Heart left ventricle (tissue), 16 donors: ENCODE measurements at regions not wholly inside any gene's neighbourhood (a gene's known extent, or its start where the extent isn't known, plus 50 kb on each side); places are given as distances from the start of the nearest gene placed in this dataset.

Experiments used
- ATAC-seq, 4 donors: fragments of 200-7000 bp; cut with Tn5 transposase; one replicate each; pipeline ENCODE4 v1.9.1; 2020 to 2022; ENCODE audit warnings: moderate library complexity in 4 of 4, mild to moderate bottlenecking in 3 of 4, moderate number of reproducible peaks in 1 of 4
- DNase-seq, 5 donors: peaks; one replicate each; pipeline ENCODE4 v3.0.0-alpha.2; 2020
- H3K27ac ChIP-seq, 12 donors: fragments of 200-600 bp; sonication (generic) in 4 of 12; one replicate each; pipeline versions ENCODE4 v1.5.0 to v1.8.0; 2016 to 2022; ENCODE audit warnings: mild to moderate bottlenecking in 2 of 12
- H3K27me3 ChIP-seq, 9 donors: fragments of 200-600 bp; sonication (generic) in 2 of 9; one replicate each; pipeline versions ENCODE4 v1.5.1 to v1.8.0; 2016 to 2022; ENCODE audit warnings: mild to moderate bottlenecking in 3 of 9
- H3K36me3 ChIP-seq, 9 donors: fragments of 200-600 bp; sonication (generic) in 2 of 9; one replicate each; pipeline versions ENCODE4 v1.5.0 to v1.8.0; 2018 to 2022; ENCODE audit warnings: mild to moderate bottlenecking in 2 of 9
- H3K4me1 ChIP-seq, 12 donors: fragments of 200-600 bp; sonication (generic) in 4 of 12; one replicate each; pipeline versions ENCODE4 v1.5.0 to v1.8.0; 2016 to 2022; ENCODE audit warnings: mild to moderate bottlenecking in 3 of 12
- H3K4me3 ChIP-seq, 12 donors: fragments of 200-600 bp; sonication (generic) in 4 of 12; one replicate each; pipeline versions ENCODE4 v1.5.0 to v1.8.0; 2017 to 2022; ENCODE audit warnings: mild to moderate bottlenecking in 9 of 12, moderate library complexity in 4 of 12
- H3K9me3 ChIP-seq, 12 donors: fragments of 200-600 bp; sonication (generic) in 4 of 12; one replicate each; pipeline versions ENCODE4 v1.5.0 to v1.8.0; 2016 to 2022; ENCODE audit warnings: mild to moderate bottlenecking in 1 of 12
- CTCF ChIP-seq, 12 donors: fragments of 200-600 bp; sonication (generic) in 4 of 12; IDR thresholded peaks; one replicate each; pipeline versions ENCODE4 v1.5.0 to v1.8.0; 2018 to 2022; ENCODE audit warnings: antibody characterized with exemption in 12 of 12, mild to moderate bottlenecking in 5 of 12
- POLR2A ChIP-seq, 2 donors: fragments of 450-650 bp; IDR thresholded peaks; one replicate each; pipeline ENCODE4 v1.6.1; 2017; ENCODE audit warnings: antibody characterized with exemption in 2 of 2, mild to moderate bottlenecking in 2 of 2, moderate library complexity in 2 of 2
- WGBS, 4 donors: extraction: QIAGEN DNeasy Blood & Tissue Kit in 2 of 4; methylation state at CpG; one replicate each; pipeline versions ENCODE4 v1.1.5 to v1.1.7; 2013 to 2018; 5-methylcytosine and 5-hydroxymethylcytosine counted together
- intact Hi-C, 10 donors: fragments of 100-400 bp; cut with DNase I; formaldehyde crosslinking; loops; one replicate each; pipeline versions ENCODE4 v1.11.1 to v1.14.2; 2022
- donor health status: ischemic (EF 13 %, LVEDD 7.1; RV severe dilation, severe dysfunction).
- donor health status: healthy with polysubstance abuse.
- donor health status: DM: no; HTN: yes; CAD: no.
- donor health status: DM: no; HTN: no; CAD: no.
- donor health status: ischemic (EF 25% LVEDD 6.9; RV normal size, moderate dysfunction).
- donor health status: ischemic (EF 25% LVEDD 5.7; RV mildly dilated, moderate dysfunction).
- donor health status: healthy.
- donor health status: DM: yes; HTN: yes; CAD: no.
- donor health status: ischemic (EF 35%, LVEDD 5.7; RV mildly dilated, moderate dysfunction).
- donor health status: nonischemic (EF 11% LVEDD 7.7; RV severe dilation, severe dysfunction).
- donor health status: DM: yes; HTN: yes; CAD: no.
- donor health status: PGD.
- donor health status: ischemic (EF 29% LVEDD 5.4; RV normal size, mild dysfunction).
- donor health status: nonischemic (EF 23%, LVEDD 6.1; RV moderate dilation, normal function).

DNA sequence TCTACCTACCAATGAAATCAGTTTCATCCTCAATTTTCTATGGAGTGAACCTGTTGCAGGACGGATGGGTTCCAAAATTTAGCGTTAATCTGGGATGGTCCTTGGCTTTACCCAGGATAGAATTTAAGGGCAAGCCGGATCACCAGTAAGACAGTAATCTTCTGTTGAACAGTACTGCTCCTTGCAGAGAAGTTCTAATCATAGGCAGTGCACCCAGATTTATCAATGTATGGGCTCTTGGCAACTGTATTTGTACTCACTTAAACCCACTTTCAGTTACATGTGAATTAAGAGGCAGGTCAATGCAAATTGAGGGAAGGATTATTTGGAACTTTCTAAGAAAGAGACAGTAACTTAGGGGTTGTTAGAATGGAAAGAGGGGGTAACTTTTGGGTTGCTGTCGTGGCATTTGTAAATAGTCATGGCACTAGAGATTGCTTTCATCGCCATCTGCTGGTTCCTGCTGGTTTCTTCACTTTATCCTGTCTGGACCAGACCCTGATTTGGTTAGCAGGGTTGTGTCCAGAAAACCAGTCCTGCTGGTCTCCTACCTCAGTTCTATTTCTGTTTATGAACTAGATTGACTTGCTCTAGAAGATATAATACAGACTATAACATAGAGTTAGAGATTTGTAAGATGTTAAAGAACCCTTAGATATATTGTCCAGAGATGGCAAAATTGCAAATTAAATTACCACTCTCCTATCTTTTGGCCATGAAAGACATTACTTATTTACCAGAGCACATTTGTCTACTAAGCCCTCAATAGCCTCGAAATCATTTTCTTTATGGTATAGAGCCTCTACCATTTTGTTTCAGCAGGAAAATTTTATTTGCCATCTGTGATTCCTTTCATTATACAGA is 646.3 kb downstream of the UTRN start:
- Histone ChIP-seq H3K4me3 (no peak overlapping the region), H3K4me1 (no peaks in the 10 kb centered on the region), H3K27ac (no peak overlapping the region), H3K27me3 (no peaks in the 10 kb centered on the region), H3K36me3 (no peaks in the 10 kb centered on the region), H3K9me3 (peaks cover 0 to 18% (median 4%) of the 10 kb centered on the region in 12 donors)
- TF ChIP-seq POLR2A (IDR thresholded peaks at IDR 0.05) (no peak), CTCF (IDR thresholded peaks at IDR 0.05) (peak in 11 of 12 donors; percentile 30 to 65 (median 47))
- WGBS, 4 donors: 56 to 60% (median 59%) methylated on average over 6 of the region's 6 CpGs
- DNase-seq (peak in 1 of 5 donors; percentile 8), ATAC-seq (no peak)
- intact Hi-C loops: loop anchor here in 9 of 10 donors (5.0 to 10.0 kb wide), 5 partner anchors 344 to 827 kb away; no protein-coding TSS in a partner anchor

DNA sequence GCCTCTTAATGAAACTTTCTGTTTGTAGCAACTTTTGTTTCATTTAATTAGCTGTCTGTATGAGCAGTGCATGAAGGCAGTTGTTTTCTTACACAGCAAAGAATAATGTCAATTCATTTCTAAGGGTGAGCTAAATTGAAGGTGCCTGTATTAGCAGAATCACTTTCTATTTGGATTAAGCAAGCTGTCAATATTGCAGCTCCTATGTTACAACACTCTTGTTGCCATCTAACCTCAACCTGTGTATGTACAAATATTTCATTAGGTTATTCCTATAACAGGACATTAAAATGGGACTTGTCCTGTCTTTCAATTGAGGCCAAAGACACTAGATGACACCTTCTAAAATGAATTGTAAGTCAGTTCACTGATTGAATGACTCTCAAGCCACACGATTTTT is 647.5 kb downstream of the UTRN start:
- no peaks in the 10 kb centered on the region for H3K27me3 ChIP-seq
- DNase-seq: no peak
- intact Hi-C loops: loop anchor here in 9 of 10 donors (5.0 to 10.0 kb wide), 5 partner anchors 345 to 828 kb away; no protein-coding TSS in a partner anchor
- ATAC-seq: no peak
- peaks cover 0 to 18% (median 4%) of the 10 kb centered on the region in 12 donors for H3K9me3 ChIP-seq
- no peaks in the 10 kb centered on the region for H3K36me3 ChIP-seq
- TF ChIP-seq POLR2A (IDR thresholded peaks at IDR 0.05) (no peak), CTCF (IDR thresholded peaks at IDR 0.05) (no peak)
- no peak overlapping the region for H3K4me3 ChIP-seq
- H3K27ac ChIP-seq: no peak overlapping the region
- 73 to 85% (median 81%) methylated on average over 1 of the region's 1 CpG for WGBS, 4 donors
- H3K4me1 ChIP-seq: no peaks in the 10 kb centered on the region

GRCh38 chr6:144935181-144935580 is 650.0 kb downstream of the UTRN start:
- TF ChIP-seq CTCF (IDR thresholded peaks at IDR 0.05) (no peak), POLR2A (IDR thresholded peaks at IDR 0.05) (no peak)
- no peak for DNase-seq
- H3K27me3 ChIP-seq: no peaks in the 10 kb centered on the region
- H3K4me3 ChIP-seq: no peak overlapping the region
- H3K36me3 ChIP-seq: no peaks in the 10 kb centered on the region
- no peaks in the 10 kb centered on the region for H3K4me1 ChIP-seq
- intact Hi-C loops: loop anchor here in 5 of 10 donors (10.0 kb wide), 3 partner anchors 350 to 830 kb away; no protein-coding TSS in a partner anchor
- no peak overlapping the region for H3K27ac ChIP-seq
- no peak for ATAC-seq
- peaks cover 0 to 18% (median 4%) of the 10 kb centered on the region in 12 donors for H3K9me3 ChIP-seq

GRCh38 chr6:144935661-144936060 is 650.5 kb downstream of the UTRN start:
- Histone ChIP-seq H3K27me3 (no peaks in the 10 kb centered on the region), H3K27ac (no peak overlapping the region), H3K9me3 (peaks cover 0 to 18% (median 4%) of the 10 kb centered on the region in 12 donors), H3K4me1 (no peaks in the 10 kb centered on the region), H3K4me3 (no peak overlapping the region), H3K36me3 (no peaks in the 10 kb centered on the region)
- no peak for DNase-seq
- intact Hi-C loops: loop anchor here in 5 of 10 donors (10.0 kb wide), 3 partner anchors 351 to 831 kb away; no protein-coding TSS in a partner anchor
- no peak for TF ChIP-seq CTCF (IDR thresholded peaks at IDR 0.05)
- whole genome bisulfite sequencing, 4 donors: 70 to 90% (median 79%) methylated on average over 1 of the region's 1 CpG
- ATAC-seq: no peak
